Colonic mucosa (tissue), 4 donors: ENCODE measurements at regions not wholly inside any gene's neighbourhood (a gene's known extent, or its start where the extent isn't known, plus 50 kb on each side); places are given as distances from the start of the nearest gene placed in this dataset.

Experiments used
- DNase-seq: peaks from one replicate; pipeline ENCODE4 v3.0.0-alpha.2; 2020
- H3K27ac ChIP-seq: fragments of 200-600 bp; one replicate; pipeline ENCODE4 v1.8.0; 2021
- H3K27me3 ChIP-seq: fragments of 200-600 bp; one replicate; pipeline ENCODE4 v1.8.0; 2021
- H3K36me3 ChIP-seq: fragments of 200-600 bp; one replicate; pipeline ENCODE4 v1.8.0; 2021
- H3K4me1 ChIP-seq: fragments of 200-600 bp; one replicate; pipeline ENCODE4 v1.8.0; 2021; ENCODE audit warnings: mild to moderate bottlenecking
- H3K4me3 ChIP-seq: fragments of 200-600 bp; one replicate; pipeline ENCODE4 v1.8.0; 2021
- H3K9ac ChIP-seq, 2 donors: one replicate each; pipeline ENCODE4 v1.7.0; 2013; ENCODE audit warnings: control low read depth in 2 of 2, low read depth in 2 of 2, low read length in 2 of 2
- H3K9me3 ChIP-seq: fragments of 200-600 bp; one replicate; pipeline ENCODE4 v1.8.0; 2021
- intact Hi-C: fragments of 100-400 bp; cut with DNase I; formaldehyde crosslinking; loops from one replicate; pipeline ENCODE4 v1.14.1; 2022
- TF ChIP-seq, protein P1 (sequence below): fragments of 200-600 bp; IDR thresholded peaks from one replicate; pipeline ENCODE4 v1.8.0; 2022; ENCODE audit warnings: antibody characterized with exemption, mild to moderate bottlenecking
- donor health status: healthy.
- donor health status: DM: no; HTN: no; CAD: no.
- donor health status: DM: no; HTN: no; CAD: no.

DNA sequence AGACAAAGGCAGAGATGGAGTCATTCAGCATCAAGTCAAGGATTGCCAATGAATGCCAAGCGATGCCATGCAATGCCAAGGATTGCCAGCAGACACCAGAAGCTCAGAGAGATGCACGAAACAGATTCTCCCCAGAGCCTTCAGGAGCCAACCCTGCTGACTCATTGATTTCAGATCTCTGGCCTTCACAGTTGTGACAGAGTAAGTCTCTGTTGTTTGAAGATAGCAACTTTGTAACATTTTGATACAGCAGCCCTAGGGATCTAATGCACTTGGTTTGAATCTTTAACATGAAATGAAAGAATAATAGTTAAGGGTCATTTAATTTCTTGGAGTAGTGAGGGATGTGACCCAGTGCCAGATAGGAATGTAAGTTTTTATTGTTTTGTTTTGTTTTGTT lies 287.4 kb upstream of the RUNX1 start:
- Histone ChIP-seq H3K27ac (no peak overlapping the region), H3K4me1 (no peaks in the 10 kb centered on the region), H3K4me3 (no peak overlapping the region), H3K27me3 (no peaks in the 10 kb centered on the region), H3K9me3 (no peaks in the 10 kb centered on the region), H3K36me3 (no peaks in the 10 kb centered on the region), H3K9ac (no peak overlapping the region)
- intact Hi-C loops, result no loop called here
- TF ChIP-seq, protein P1, sequence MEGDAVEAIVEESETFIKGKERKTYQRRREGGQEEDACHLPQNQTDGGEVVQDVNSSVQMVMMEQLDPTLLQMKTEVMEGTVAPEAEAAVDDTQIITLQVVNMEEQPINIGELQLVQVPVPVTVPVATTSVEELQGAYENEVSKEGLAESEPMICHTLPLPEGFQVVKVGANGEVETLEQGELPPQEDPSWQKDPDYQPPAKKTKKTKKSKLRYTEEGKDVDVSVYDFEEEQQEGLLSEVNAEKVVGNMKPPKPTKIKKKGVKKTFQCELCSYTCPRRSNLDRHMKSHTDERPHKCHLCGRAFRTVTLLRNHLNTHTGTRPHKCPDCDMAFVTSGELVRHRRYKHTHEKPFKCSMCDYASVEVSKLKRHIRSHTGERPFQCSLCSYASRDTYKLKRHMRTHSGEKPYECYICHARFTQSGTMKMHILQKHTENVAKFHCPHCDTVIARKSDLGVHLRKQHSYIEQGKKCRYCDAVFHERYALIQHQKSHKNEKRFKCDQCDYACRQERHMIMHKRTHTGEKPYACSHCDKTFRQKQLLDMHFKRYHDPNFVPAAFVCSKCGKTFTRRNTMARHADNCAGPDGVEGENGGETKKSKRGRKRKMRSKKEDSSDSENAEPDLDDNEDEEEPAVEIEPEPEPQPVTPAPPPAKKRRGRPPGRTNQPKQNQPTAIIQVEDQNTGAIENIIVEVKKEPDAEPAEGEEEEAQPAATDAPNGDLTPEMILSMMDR, result no peak
- no peak for DNase-seq

DNA sequence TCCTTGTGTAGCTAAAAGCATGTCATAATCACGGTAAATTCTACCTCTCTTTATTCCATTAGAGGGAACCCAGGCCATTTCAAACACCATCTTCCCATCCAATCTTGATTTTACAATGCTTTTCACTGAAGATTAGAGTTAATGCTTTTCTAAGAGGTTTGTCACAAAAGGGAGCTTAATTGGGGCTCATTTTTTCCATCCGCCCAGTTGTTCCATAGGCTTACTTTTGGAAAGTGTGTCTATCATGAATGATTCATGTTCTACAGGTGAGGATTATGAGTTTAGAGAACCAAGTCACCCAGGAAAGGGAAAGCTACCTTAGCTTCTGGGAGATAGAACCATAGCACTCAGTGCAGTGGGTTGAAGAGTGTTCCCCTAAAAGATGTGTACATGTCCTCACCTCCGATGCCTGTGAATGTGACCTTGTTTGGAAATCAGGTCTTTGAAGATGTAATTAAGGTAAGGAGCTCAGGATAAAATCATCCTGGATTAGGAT lies 286.9 kb upstream of the RUNX1 start:
- H3K9me3 ChIP-seq, result no peaks in the 10 kb centered on the region
- TF ChIP-seq, protein P1, result no peak
- intact Hi-C loops, result no loop called here

DNA sequence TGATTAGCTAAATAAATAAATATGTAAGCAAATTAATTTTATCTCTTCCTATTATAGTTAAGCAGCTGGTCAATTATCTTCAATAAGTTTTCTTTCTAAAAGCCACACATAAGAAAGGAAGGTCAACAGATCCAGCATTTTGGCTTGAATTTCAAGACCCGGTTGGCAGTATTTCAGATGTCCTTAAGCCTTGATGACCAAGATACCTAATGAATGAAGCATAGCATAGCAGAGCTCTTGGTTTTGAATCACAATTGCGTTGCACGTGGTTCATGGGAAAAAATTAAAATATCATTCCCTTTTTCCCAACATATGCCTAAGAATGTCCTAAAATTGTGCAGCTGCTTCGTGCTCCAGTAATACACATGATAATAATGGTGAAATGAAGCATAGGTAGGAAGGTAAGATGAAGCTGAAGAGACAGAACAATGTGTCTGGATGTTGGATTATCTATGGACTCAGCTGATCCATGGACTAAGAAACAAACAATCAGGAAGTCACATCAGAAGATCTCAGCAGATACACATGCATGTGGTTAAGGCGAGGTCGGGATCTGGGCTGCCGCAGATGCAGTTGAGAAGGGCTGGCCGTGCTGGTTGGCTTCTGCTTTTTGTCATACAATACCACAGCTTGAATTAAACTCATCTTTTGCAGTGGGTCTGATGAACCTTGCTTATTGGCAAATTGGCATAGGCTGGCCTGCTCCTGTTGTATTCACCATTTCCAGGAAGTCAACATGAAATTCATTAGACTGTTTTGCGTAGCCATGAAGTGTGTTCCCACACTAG lies 284.9 kb upstream of the RUNX1 start:
- Histone ChIP-seq H3K27ac (no peak overlapping the region), H3K36me3 (no peaks in the 10 kb centered on the region), H3K9ac (no peak overlapping the region), H3K27me3 (no peaks in the 10 kb centered on the region), H3K4me3 (no peak overlapping the region), H3K4me1 (no peaks in the 10 kb centered on the region), H3K9me3 (no peaks in the 10 kb centered on the region)
- TF ChIP-seq, protein P1, result no peak
- no peak for DNase-seq
- intact Hi-C loops, result no loop called here

More for the DNA sequence above, 286.9 kb upstream of the RUNX1 start:
- Histone ChIP-seq H3K4me3 (no peak overlapping the region), H3K27me3 (no peaks in the 10 kb centered on the region), H3K36me3 (no peaks in the 10 kb centered on the region), H3K27ac (no peak overlapping the region), H3K9ac (no peak overlapping the region), H3K4me1 (no peaks in the 10 kb centered on the region)
- DNase-seq, result no peak

DNA sequence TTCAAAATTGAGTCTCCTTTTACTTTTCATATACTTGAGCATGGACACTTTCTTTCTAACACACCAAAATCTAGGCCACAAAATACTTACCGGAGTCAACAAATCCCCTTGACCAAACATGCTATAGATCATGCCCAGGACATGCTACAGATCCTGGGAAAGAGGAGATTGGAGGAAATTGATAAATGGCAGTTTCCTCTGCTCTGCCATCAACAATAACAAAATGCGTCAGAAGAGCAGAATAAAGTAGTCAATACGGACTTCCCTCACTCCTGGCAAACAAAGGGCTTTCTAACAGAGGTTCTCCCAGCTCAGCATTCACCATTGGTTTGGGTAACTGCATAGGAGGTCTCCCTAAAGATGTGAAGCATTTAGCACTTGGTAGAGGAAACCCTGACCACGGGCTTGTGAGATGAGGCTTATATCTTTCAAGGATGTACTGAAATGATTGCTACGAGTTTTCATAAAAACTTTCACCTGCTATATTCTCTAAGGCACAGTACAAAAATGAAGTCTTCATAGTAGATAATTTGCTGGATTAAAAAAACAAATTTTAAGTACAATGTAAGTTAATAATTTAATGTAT lies 283.8 kb upstream of the RUNX1 start:
- Histone ChIP-seq H3K27ac (no peak overlapping the region), H3K27me3 (no peaks in the 10 kb centered on the region), H3K36me3 (no peaks in the 10 kb centered on the region), H3K9me3 (no peaks in the 10 kb centered on the region), H3K4me3 (no peak overlapping the region), H3K4me1 (no peaks in the 10 kb centered on the region), H3K9ac (no peak overlapping the region)
- DNase-seq, result no peak
- intact Hi-C loops, result no loop called here
- TF ChIP-seq, protein P1, result no peak

DNA sequence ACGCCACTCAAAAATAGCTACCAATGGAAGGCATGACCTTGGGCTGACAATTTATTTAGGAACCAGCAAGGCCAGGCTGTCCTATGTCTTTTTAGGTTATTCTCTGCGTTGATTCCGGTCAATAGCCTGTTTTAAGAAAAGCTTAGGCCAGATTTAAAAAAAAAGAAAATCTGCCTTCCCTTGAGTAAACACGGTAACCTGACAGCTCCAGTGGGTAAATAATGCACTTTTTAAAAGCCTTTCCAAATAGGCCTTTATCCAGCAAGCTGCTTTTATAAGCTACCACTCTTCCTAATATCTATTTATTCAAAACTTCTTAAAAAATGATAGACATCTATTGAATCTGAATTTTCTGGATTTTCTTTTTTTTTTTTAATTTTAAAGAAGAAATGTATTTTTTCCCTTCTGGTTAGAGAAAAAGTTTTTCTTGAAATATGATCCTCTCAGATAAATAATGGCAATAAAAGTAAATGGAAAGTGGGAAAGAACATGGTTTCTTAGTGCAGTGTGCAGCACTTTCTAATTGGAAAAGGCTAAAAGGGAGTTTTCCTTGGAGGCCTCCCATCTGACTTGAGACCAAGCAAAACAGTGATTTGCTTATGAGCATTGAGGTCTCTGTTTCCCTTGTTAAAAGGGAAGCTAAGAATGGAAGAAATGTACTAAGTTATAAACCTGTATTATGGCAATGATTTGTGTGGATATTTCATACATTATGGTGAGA lies 281.0 kb upstream of the RUNX1 start:
- Histone ChIP-seq H3K36me3 (no peaks in the 10 kb centered on the region), H3K27ac (no peak overlapping the region), H3K4me3 (no peak overlapping the region), H3K9me3 (no peaks in the 10 kb centered on the region), H3K9ac (no peak overlapping the region), H3K4me1 (no peaks in the 10 kb centered on the region), H3K27me3 (no peaks in the 10 kb centered on the region)
- TF ChIP-seq, protein P1, result no peak
- DNase-seq, result no peak
- intact Hi-C loops, result no loop called here
